ENCODE measurements at regions not wholly inside any gene's neighbourhood (a gene's known extent, or its start where the extent isn't known, plus 50 kb on each side); places are given as distances from the start of the nearest gene placed in this dataset.

DNA sequence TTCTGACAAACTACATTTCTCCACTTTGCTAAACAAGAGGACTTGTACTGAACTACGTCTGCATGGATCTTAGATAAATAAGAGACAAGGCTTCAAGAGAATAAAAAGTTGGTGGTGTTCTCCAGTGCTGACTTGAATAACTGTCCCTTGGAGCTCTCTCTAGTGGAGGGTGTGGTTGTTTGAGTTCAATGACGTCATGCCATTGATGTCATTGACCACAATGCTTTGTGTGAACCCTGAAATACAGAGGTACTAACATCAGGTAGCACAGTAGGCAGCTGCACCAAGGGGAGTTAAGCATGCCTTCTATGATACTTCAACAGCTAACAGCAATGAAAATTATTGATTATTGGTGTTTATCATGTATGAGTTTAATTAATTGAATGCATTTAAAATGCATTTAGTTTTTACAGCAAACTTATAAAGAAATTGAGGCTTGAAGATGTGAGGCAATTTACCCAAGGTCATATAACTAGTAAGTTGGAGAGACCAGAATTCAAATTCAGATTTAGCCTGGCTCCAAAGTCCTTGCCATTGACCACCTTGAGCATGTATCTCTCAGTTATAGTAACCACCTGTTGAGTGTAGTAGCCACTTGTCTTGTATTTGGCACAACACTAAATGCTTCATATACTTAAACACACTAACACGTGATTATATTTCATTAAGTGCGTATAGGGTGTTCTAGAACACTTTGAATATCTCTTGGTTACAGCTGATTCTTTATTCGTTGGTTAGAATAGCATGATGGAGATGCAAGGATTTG, 126.0 kb upstream of the ANKRD28 start:
- Histone ChIP-seq H3K36me3 (no peaks in the 10 kb centered on the region), H3K4me1 (no peaks in the 10 kb centered on the region), H3K27me3 (no peaks in the 10 kb centered on the region), H3K27ac (no peak overlapping the region), H3K9ac (ENCODE audit: low read depth in 2 of 2, low read length in 2 of 2) (no peak overlapping the region), H3K9me3 (no peaks in the 10 kb centered on the region), H3K4me3 (no peak overlapping the region)
- TF ChIP-seq, protein P1, sequence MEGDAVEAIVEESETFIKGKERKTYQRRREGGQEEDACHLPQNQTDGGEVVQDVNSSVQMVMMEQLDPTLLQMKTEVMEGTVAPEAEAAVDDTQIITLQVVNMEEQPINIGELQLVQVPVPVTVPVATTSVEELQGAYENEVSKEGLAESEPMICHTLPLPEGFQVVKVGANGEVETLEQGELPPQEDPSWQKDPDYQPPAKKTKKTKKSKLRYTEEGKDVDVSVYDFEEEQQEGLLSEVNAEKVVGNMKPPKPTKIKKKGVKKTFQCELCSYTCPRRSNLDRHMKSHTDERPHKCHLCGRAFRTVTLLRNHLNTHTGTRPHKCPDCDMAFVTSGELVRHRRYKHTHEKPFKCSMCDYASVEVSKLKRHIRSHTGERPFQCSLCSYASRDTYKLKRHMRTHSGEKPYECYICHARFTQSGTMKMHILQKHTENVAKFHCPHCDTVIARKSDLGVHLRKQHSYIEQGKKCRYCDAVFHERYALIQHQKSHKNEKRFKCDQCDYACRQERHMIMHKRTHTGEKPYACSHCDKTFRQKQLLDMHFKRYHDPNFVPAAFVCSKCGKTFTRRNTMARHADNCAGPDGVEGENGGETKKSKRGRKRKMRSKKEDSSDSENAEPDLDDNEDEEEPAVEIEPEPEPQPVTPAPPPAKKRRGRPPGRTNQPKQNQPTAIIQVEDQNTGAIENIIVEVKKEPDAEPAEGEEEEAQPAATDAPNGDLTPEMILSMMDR (IDR thresholded peaks at IDR 0.05), result no peak
- intact Hi-C loops (cut with DNase I), result no loop called here
- DNase-seq, result no peak

- DNase-seq, result no peak
- Histone ChIP-seq H3K4me1 (no peaks in the 10 kb centered on the region), H3K9me3 (no peaks in the 10 kb centered on the region), H3K27ac (no peak overlapping the region), H3K9ac (ENCODE audit: low read depth in 2 of 2, low read length in 2 of 2) (no peak overlapping the region), H3K4me3 (no peak overlapping the region), H3K36me3 (no peaks in the 10 kb centered on the region), H3K27me3 (no peaks in the 10 kb centered on the region)
- intact Hi-C loops (cut with DNase I), result no loop called here
- TF ChIP-seq, protein P1 (IDR thresholded peaks at IDR 0.05), result no peak
Measured at GRCh38 chr3:15924914-15925313, 127.1 kb upstream of the ANKRD28 start.

GRCh38 chr3:15926871-15927270, 129.1 kb upstream of the ANKRD28 start:
- Histone ChIP-seq H3K27ac (no peak overlapping the region), H3K9me3 (no peaks in the 10 kb centered on the region), H3K36me3 (no peaks in the 10 kb centered on the region), H3K27me3 (no peaks in the 10 kb centered on the region), H3K4me3 (no peak overlapping the region), H3K9ac (ENCODE audit: low read depth in 2 of 2, low read length in 2 of 2) (no peak overlapping the region), H3K4me1 (no peaks in the 10 kb centered on the region)
- TF ChIP-seq, protein P1 (IDR thresholded peaks at IDR 0.05), result no peak
- DNase-seq, result no peak
- intact Hi-C loops (cut with DNase I), result no loop called here

DNA sequence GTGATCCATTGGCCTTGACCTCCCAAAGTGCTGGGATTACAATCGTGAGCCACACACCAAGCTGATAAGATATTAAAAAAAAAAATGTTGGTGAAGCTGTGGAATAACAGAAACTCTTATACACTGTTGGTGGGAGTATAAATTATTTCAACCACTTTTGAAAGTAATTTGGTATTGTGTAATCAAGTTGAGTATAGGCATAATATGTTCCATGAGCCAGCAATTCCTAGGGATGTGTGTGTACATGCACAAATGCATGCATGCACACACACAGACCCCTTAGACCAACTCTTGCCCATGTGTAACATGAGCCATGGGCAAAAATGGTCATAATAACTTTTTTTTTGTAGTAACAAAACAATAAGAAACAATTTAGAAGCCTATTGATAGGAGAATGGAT, 130.2 kb upstream of the ANKRD28 start:
- Histone ChIP-seq H3K27ac (no peak overlapping the region), H3K27me3 (no peaks in the 10 kb centered on the region), H3K36me3 (no peaks in the 10 kb centered on the region), H3K9me3 (no peaks in the 10 kb centered on the region), H3K4me1 (no peaks in the 10 kb centered on the region), H3K9ac (ENCODE audit: low read depth in 2 of 2, low read length in 2 of 2) (no peak overlapping the region), H3K4me3 (no peak overlapping the region)
- DNase-seq, result no peak
- TF ChIP-seq, protein P1 (IDR thresholded peaks at IDR 0.05), result no peak
- intact Hi-C loops (cut with DNase I), result no loop called here

DNA sequence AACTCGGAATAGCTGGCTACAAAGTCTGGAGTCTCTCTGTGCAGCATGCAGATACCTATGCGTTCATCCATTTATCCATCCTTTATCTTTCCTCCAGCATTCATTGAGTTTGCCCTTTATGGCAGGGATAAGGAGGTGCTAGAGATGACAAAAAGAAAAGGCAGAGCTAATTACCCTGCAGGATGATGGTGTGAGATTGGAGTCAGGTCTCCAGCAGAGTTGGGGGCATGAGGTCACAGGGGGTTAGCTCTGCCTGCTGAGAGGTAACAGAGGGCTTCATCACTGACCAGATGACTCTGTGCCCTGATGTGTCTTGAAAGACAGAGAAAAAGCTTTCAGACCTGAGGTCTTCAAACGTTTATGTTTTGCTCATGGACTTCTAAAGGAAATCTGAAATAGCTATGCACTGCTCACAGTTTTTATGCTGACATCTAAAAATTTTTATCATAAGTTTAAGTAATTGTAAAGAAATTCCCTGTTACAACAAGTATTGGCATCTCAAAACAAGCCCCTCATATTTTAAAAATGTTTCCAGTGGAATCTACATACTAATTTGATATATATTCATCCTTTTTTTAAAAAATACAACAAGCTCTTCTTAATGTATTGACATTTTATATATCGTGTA, 132.3 kb upstream of the ANKRD28 start:
- no peak overlapping the region for H3K4me3 ChIP-seq
- no peaks in the 10 kb centered on the region for H3K27me3 ChIP-seq
- no peaks in the 10 kb centered on the region for H3K36me3 ChIP-seq
- TF ChIP-seq, protein P1 (IDR thresholded peaks at IDR 0.05), result no peak
- no peak for DNase-seq
- intact Hi-C loops (cut with DNase I), result no loop called here
- H3K9me3 ChIP-seq, result no peaks in the 10 kb centered on the region
- no peaks in the 10 kb centered on the region for H3K4me1 ChIP-seq
- no peak overlapping the region for H3K9ac ChIP-seq (ENCODE audit: low read depth in 2 of 2, low read length in 2 of 2)
- H3K27ac ChIP-seq, result no peak overlapping the region

All from colonic mucosa (tissue), 4 donors.